OCI-LY7 (cell line): ENCODE measurements at regions not wholly inside any gene's neighbourhood (a gene's known extent, or its start where the extent isn't known, plus 50 kb on each side); places are given as distances from the start of the nearest gene placed in this dataset.

Experiments
- BruUV-seq: library from RNA; stranded (reverse); fragments of 400-500 nt; replicated peaks from 2 replicates; lab custom pipeline; 2021; lab: Mats Ljungman, UMichigan
- CTCF ChIA-PET: fragments of 300-600 bp; sonication (Branson Sonifier 250); formaldehyde crosslinking; loops from one replicate; lab custom pipeline; 2022; ENCODE audit warnings: antibody characterized with exemption; ENCODE audit not compliant: unreplicated experiment; lab: Charles Lee
- POLR2A ChIA-PET: fragments of 300-600 bp; sonication (Branson Sonifier 250); formaldehyde crosslinking; loops from one replicate; lab custom pipeline; 2022; ENCODE audit warnings: antibody characterized with exemption; lab: Charles Lee
- DNase-seq: peaks from one replicate; pipeline ENCODE4 v3.0.0-alpha.2; 2015; ENCODE audit warnings: low spot score
- H2AFZ ChIP-seq: fragments of 200-600 bp; sonication (generic), shearing (Covaris generic); 2 replicates; pipeline ENCODE4 v1.6.1; 2014; ENCODE audit warnings: mild to moderate bottlenecking, antibody characterized with exemption, low read length, moderate library complexity
- H3K27ac ChIP-seq: fragments of 200-600 bp; sonication (generic); 2 replicates; pipeline ENCODE4 v1.5.1; 2014; ENCODE audit warnings: mixed run types, low read depth, mild to moderate bottlenecking, moderate library complexity, low read length, inconsistent platforms; ENCODE audit not compliant: poor library complexity, severe bottlenecking
- H3K36me3 ChIP-seq: fragments of 200-600 bp; sonication (generic); 2 replicates; pipeline ENCODE4 v1.6.1; 2014; ENCODE audit warnings: mild to moderate bottlenecking, antibody characterized with exemption, low read length, moderate library complexity, mixed read lengths; ENCODE audit not compliant: insufficient read depth
- H3K4me1 ChIP-seq: fragments of 200-600 bp; sonication (generic); 2 replicates; pipeline ENCODE4 v1.5.1; 2014; ENCODE audit warnings: mild to moderate bottlenecking, low read length; ENCODE audit not compliant: insufficient read depth, poor library complexity, severe bottlenecking
- H3K4me2 ChIP-seq: fragments of 200-600 bp; sonication (generic); 2 replicates; pipeline ENCODE4 v1.6.1; 2014; ENCODE audit warnings: mild to moderate bottlenecking, low read length
- H3K4me3 ChIP-seq: fragments of 200-600 bp; sonication (generic); 2 replicates; pipeline ENCODE4 v1.5.1; 2014; ENCODE audit warnings: mild to moderate bottlenecking, low read depth, low read length; ENCODE audit not compliant: poor library complexity, severe bottlenecking
- H3K79me2 ChIP-seq: fragments of 200-600 bp; sonication (generic); 2 replicates; pipeline ENCODE4 v1.6.1; 2016; ENCODE audit warnings: low read depth, mild to moderate bottlenecking, low read length, moderate library complexity, mixed read lengths; ENCODE audit not compliant: insufficient read depth
- H3K9me2 ChIP-seq: fragments of 200-600 bp; sonication (generic); 2 replicates; pipeline ENCODE4 v1.6.1; 2016; ENCODE audit warnings: mild to moderate bottlenecking, low read length, mixed read lengths; ENCODE audit not compliant: insufficient read depth
- H3K9me3 ChIP-seq: fragments of 200-600 bp; sonication (generic); 2 replicates; pipeline ENCODE4 v1.6.1; 2014; ENCODE audit warnings: mild to moderate bottlenecking, mixed run types, low read length, mixed read lengths
- H4K20me1 ChIP-seq: fragments of 200-600 bp; sonication (generic); 2 replicates; pipeline ENCODE4 v1.6.1; 2014; ENCODE audit warnings: mild to moderate bottlenecking, antibody characterized with exemption, low read length, moderate library complexity, mixed read lengths; ENCODE audit not compliant: insufficient read depth
- CTCF ChIP-seq: fragments of 200-600 bp; sonication (generic); conservative IDR thresholded peaks from 2 replicates; pipeline ENCODE4 v1.5.1; 2014; ENCODE audit warnings: mild to moderate bottlenecking, antibody characterized with exemption, low read length, moderate library complexity, mixed read lengths
- EZH2phosphoT487 ChIP-seq: fragments of 200-600 bp; sonication (generic); IDR thresholded peaks from 2 replicates; pipeline ENCODE4 v1.6.1; 2018; ENCODE audit warnings: low read depth, borderline replicate concordance, mild to moderate bottlenecking, mixed run types, antibody characterized with exemption, low read length, moderate library complexity, mixed read lengths
- intact Hi-C: fragments of 100-400 bp; cut with micrococcal nuclease; formaldehyde crosslinking; loops from one replicate; pipeline ENCODE4 v1.10.0; 2022; ENCODE audit not compliant: unreplicated experiment

- H3K4me3 ChIP-seq = no peak overlapping the region
These were observed 229.7 kb upstream of the TBL1XR1 start for GRCh38 chr3:177426878-177427495.

GRCh38 chr3:177427540-177427939 is 230.3 kb upstream of the TBL1XR1 start:
- TF ChIP-seq EZH2phosphoT487 = no peak
- intact Hi-C loops = no loop called here
- H3K9me2 ChIP-seq = no peaks in the 10 kb centered on the region
- CTCF ChIA-PET = no interaction called here
- no peaks in the 10 kb centered on the region for H4K20me1 ChIP-seq
- H3K79me2 ChIP-seq = no peaks in the 10 kb centered on the region
- DNase-seq = no peak
- POLR2A ChIA-PET = interaction anchor here (0.6 to 1.3 kb wide), 4 partner anchors 9 to 630 kb away, joined by 3 to 7 read pairs (median 4); no protein-coding TSS in a partner anchor
- H3K4me1 ChIP-seq = no peaks in the 10 kb centered on the region
- H3K4me3 ChIP-seq = no peak overlapping the region
- H3K27ac ChIP-seq = no peak overlapping the region
- H3K36me3 ChIP-seq = no peaks in the 10 kb centered on the region
- peak overlapping the region; percentile 23; the same call in 1 of the 2 replicates for H3K4me2 ChIP-seq
- H2AFZ ChIP-seq = peak overlapping the region; percentile 76; the same call in 1 of the 2 replicates
- no peaks in the 10 kb centered on the region for H3K9me3 ChIP-seq
- no TSS peak for BruUV-seq

More at GRCh38 chr3:177426878-177427495, 229.7 kb upstream of the TBL1XR1 start:
- H2AFZ ChIP-seq = peak overlapping the region; percentile 76; the same call in 1 of the 2 replicates
- H3K4me2 ChIP-seq = peak overlapping the region; percentile 23; the same call in 1 of the 2 replicates
- H3K9me3 ChIP-seq = no peaks in the 10 kb centered on the region
- intact Hi-C loops = no loop called here
- CTCF ChIA-PET = no interaction called here
- no TSS peak for BruUV-seq
- no peaks in the 10 kb centered on the region for H3K9me2 ChIP-seq
- no peaks in the 10 kb centered on the region for H3K36me3 ChIP-seq
- H3K4me1 ChIP-seq = no peaks in the 10 kb centered on the region
- no peak overlapping the region for H3K27ac ChIP-seq
- H3K79me2 ChIP-seq = no peaks in the 10 kb centered on the region
- TF ChIP-seq CTCF = no peak
- no peak for TF ChIP-seq EZH2phosphoT487
- no peaks in the 10 kb centered on the region for H4K20me1 ChIP-seq
- POLR2A ChIA-PET = interaction anchor here (0.6 to 1.3 kb wide), 2 partner anchors 9 to 55 kb away, joined by 3 to 6 read pairs; no protein-coding TSS in a partner anchor
- peak; percentile 56 for DNase-seq

GRCh38 chr3:177429079-177429478 is 231.8 kb upstream of the TBL1XR1 start:
- ChIA-PET CTCF (no interaction called here), POLR2A (interaction anchor here (0.6 to 0.7 kb wide), 2 partner anchors 9 to 318 kb away, joined by 3 read pairs; no protein-coding TSS in a partner anchor)
- DNase-seq = no peak
- no peak overlapping the region for H2AFZ ChIP-seq
- H3K36me3 ChIP-seq = no peaks in the 10 kb centered on the region
- no peak overlapping the region for H3K27ac ChIP-seq
- H3K4me2 ChIP-seq = no peak overlapping the region
- no peaks in the 10 kb centered on the region for H3K79me2 ChIP-seq
- H3K9me3 ChIP-seq = no peaks in the 10 kb centered on the region
- H3K4me3 ChIP-seq = no peak overlapping the region
- no TSS peak for BruUV-seq
- H4K20me1 ChIP-seq = no peaks in the 10 kb centered on the region
- H3K9me2 ChIP-seq = no peaks in the 10 kb centered on the region
- no peaks in the 10 kb centered on the region for H3K4me1 ChIP-seq
- intact Hi-C loops = no loop called here
- TF ChIP-seq EZH2phosphoT487 = no peak
- TF ChIP-seq CTCF = no peak
